Caco-2 (cell line): ENCODE measurements at regions not wholly inside any gene's neighbourhood (a gene's known extent, or its start where the extent isn't known, plus 50 kb on each side); places are given as distances from the start of the nearest gene placed in this dataset.

Source experiments
- BruUV-seq: library from RNA; stranded (reverse); fragments of 400-500 nt; replicated peaks from 2 replicates; lab custom pipeline; 2021; lab: Mats Ljungman, UMichigan
- CTCF ChIA-PET: fragments of 300-600 bp; sonication (Branson Sonifier 250); formaldehyde crosslinking; loops from one replicate; lab custom pipeline; 2022; ENCODE audit warnings: antibody characterized with exemption; lab: Charles Lee
- POLR2A ChIA-PET: fragments of 300-600 bp; sonication (Branson Sonifier 250); formaldehyde crosslinking; loops from one replicate; lab custom pipeline; 2022; ENCODE audit warnings: antibody characterized with exemption; lab: Charles Lee
- DNase-seq, 2 experiments: peaks; one replicate each; pipeline versions ENCODE4 v3.0.0 to v3.0.0-alpha.2; 2020 to 2022
- H3K27me3 ChIP-seq: replicated peaks from 2 replicates; pipeline ENCODE4 v1.6.0; 2011; ENCODE audit warnings: low read length; ENCODE audit not compliant: control insufficient read depth, insufficient read depth
- H3K36me3 ChIP-seq: 2 replicates; pipeline ENCODE4 v1.5.1; 2011; ENCODE audit warnings: low read length; ENCODE audit not compliant: control insufficient read depth, insufficient read depth
- H3K4me1 ChIP-seq: fragments of 250-450 bp; sonication (Bioruptor Pico); 2 replicates; pipeline ENCODE4 v1.5.1; 2020; ENCODE audit warnings: mild to moderate bottlenecking
- H3K4me3 ChIP-seq: 2 replicates; pipeline ENCODE4 v1.5.1; 2011; ENCODE audit warnings: low read depth, mild to moderate bottlenecking, control low read depth, low read length
- H3K9me3 ChIP-seq: fragments of 250-450 bp; sonication (Bioruptor Pico); 2 replicates; pipeline ENCODE4 v1.5.1; 2020; ENCODE audit warnings: mild to moderate bottlenecking, moderate library complexity
- H3K27ac Mint-ChIP-seq: one replicate; pipeline ENCODE4 v1.8.0; 2022; ENCODE audit warnings: mixed read lengths; ENCODE audit not compliant: unreplicated experiment
- H3K27me3 Mint-ChIP-seq: one replicate; pipeline ENCODE4 v1.8.0; 2022; ENCODE audit warnings: mixed read lengths; ENCODE audit not compliant: insufficient read depth, unreplicated experiment
- H3K36me3 Mint-ChIP-seq: one replicate; pipeline ENCODE4 v1.8.0; 2022; ENCODE audit warnings: mild to moderate bottlenecking, mixed read lengths; ENCODE audit not compliant: insufficient read depth, unreplicated experiment
- H3K4me1 Mint-ChIP-seq: one replicate; pipeline ENCODE4 v1.8.0; 2022; ENCODE audit warnings: low read depth, mixed read lengths; ENCODE audit not compliant: unreplicated experiment
- H3K4me3 Mint-ChIP-seq: one replicate; pipeline ENCODE4 v1.8.0; 2022; ENCODE audit warnings: mild to moderate bottlenecking, moderate library complexity, mixed read lengths; ENCODE audit not compliant: unreplicated experiment
- H3K9me3 Mint-ChIP-seq: one replicate; pipeline ENCODE4 v1.8.0; 2022; ENCODE audit warnings: mixed read lengths; ENCODE audit not compliant: unreplicated experiment
- CTCF ChIP-seq, 2 experiments: fragments of 200-600 bp in 1 of 2; IDR thresholded peaks; 1 replicate in 1 of 2; 2 replicates in 1 of 2; pipeline versions ENCODE4 v1.5.1 to v1.8.0; 2011 to 2022; ENCODE audit warnings: antibody characterized with exemption in 1 of 2, control low read depth in 1 of 2, inconsistent platforms in 1 of 2, low read depth in 1 of 2, low read length in 1 of 2, mild to moderate bottlenecking in 1 of 2, moderate library complexity in 1 of 2; ENCODE audit not compliant: insufficient read depth in 1 of 2, severe bottlenecking in 1 of 2, unreplicated experiment in 1 of 2
- intact Hi-C: fragments of 100-400 bp; cut with micrococcal nuclease; formaldehyde crosslinking; loops from one replicate; pipeline ENCODE4 v1.10.0; 2022; ENCODE audit not compliant: unreplicated experiment

- CTCF ChIA-PET, result no interaction called here
- Mint-ChIP-seq H3K4me1 (no peaks in the 10 kb centered on the region), H3K4me3 (no peak overlapping the region), H3K9me3 (peaks cover 10% of the 10 kb centered on the region), H3K36me3 (no peaks in the 10 kb centered on the region), H3K27me3 (no peaks in the 10 kb centered on the region), H3K27ac (no peak overlapping the region)
- no peak for DNase-seq
- no peaks in the 10 kb centered on the region for H3K4me1 ChIP-seq
- intact Hi-C loops, result no loop called here
- no peak for TF ChIP-seq CTCF (IDR thresholded peaks at IDR 0.05; ENCODE audit: insufficient read depth in 1 of 2, low read depth in 1 of 2, low read length in 1 of 2, severe bottlenecking in 1 of 2, unreplicated experiment in 1 of 2)
- POLR2A ChIA-PET, result no interaction called here
- H3K4me3 ChIP-seq, result no peak overlapping the region
- BruUV-seq, result no TSS peak
- H3K9me3 ChIP-seq, result no peaks in the 10 kb centered on the region
- no peaks in the 10 kb centered on the region for H3K27me3 ChIP-seq
- no peaks in the 10 kb centered on the region for H3K36me3 ChIP-seq
Observed at GRCh38 chr21:15229390-15229789, 164.6 kb upstream of the NRIP1 start.

- Mint-ChIP-seq H3K27ac (no peak overlapping the region), H3K9me3 (peaks cover 10% of the 10 kb centered on the region), H3K27me3 (no peaks in the 10 kb centered on the region), H3K4me3 (no peak overlapping the region), H3K36me3 (no peaks in the 10 kb centered on the region), H3K4me1 (no peaks in the 10 kb centered on the region)
- ChIA-PET CTCF (no interaction called here), POLR2A (no interaction called here)
- H3K27me3 ChIP-seq, result no peaks in the 10 kb centered on the region
- no peaks in the 10 kb centered on the region for H3K36me3 ChIP-seq
- H3K4me1 ChIP-seq, result no peaks in the 10 kb centered on the region
- no peak for TF ChIP-seq CTCF (IDR thresholded peaks at IDR 0.05; ENCODE audit: insufficient read depth in 1 of 2, low read depth in 1 of 2, low read length in 1 of 2, severe bottlenecking in 1 of 2, unreplicated experiment in 1 of 2)
- BruUV-seq, result no TSS peak
- no peak overlapping the region for H3K4me3 ChIP-seq
- intact Hi-C loops, result no loop called here
- DNase-seq, result no peak
- no peaks in the 10 kb centered on the region for H3K9me3 ChIP-seq
Observed at GRCh38 chr21:15233611-15234010, 168.8 kb upstream of the NRIP1 start.

- Mint-ChIP-seq H3K27ac (no peak overlapping the region), H3K27me3 (no peaks in the 10 kb centered on the region), H3K36me3 (no peaks in the 10 kb centered on the region), H3K9me3 (peaks cover 2% of the 10 kb centered on the region), H3K4me3 (no peak overlapping the region), H3K4me1 (no peaks in the 10 kb centered on the region)
- no peak for DNase-seq
- Histone ChIP-seq H3K36me3 (no peaks in the 10 kb centered on the region), H3K9me3 (no peaks in the 10 kb centered on the region), H3K4me3 (no peak overlapping the region), H3K4me1 (no peaks in the 10 kb centered on the region), H3K27me3 (no peaks in the 10 kb centered on the region)
- POLR2A ChIA-PET, result no interaction called here
- intact Hi-C loops, result no loop called here
- no peak for TF ChIP-seq CTCF (IDR thresholded peaks at IDR 0.05; ENCODE audit: insufficient read depth in 1 of 2, low read depth in 1 of 2, low read length in 1 of 2, severe bottlenecking in 1 of 2, unreplicated experiment in 1 of 2)
- CTCF ChIA-PET, result no interaction called here
- BruUV-seq, result no TSS peak
Observed at GRCh38 chr21:15236111-15236510, 171.3 kb upstream of the NRIP1 start.
